ENCODE measurements at regions not wholly inside any gene's neighbourhood (a gene's known extent, or its start where the extent isn't known, plus 50 kb on each side); places are given as distances from the start of the nearest gene placed in this dataset.

DNA sequence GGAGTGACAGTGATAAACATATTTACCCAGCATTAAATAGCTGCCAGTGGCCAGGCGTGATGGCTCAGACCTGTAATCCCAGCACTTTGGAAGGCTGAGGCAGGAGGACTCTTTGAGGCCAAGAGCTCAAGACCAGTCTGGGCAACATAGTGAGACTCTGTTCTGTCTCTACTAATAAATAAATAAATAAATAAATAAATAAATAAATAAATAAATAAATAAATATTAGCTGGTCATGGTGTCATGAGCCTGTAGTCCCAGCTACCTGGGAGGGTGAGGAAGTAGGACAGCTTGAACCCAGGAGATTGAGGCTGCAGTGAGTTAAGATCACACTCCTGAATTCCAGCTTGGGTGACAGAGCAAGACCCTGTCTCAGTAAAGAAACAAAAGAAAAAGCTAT, 384.0 kb upstream of the ADARB2 start (continued):
- TF ChIP-seq ZFP3 (tag by site-specific recombination; IDR thresholded peaks at IDR 0.05; ENCODE audit: low read depth) (no peak), BCL11A (tag by site-specific recombination; IDR thresholded peaks at IDR 0.05; ENCODE audit: low read depth) (no peak), YY2 (tag by site-specific recombination; IDR thresholded peaks at IDR 0.05) (no peak), ZNF354C (tag by site-specific recombination; IDR thresholded peaks at IDR 0.05; ENCODE audit: borderline replicate concordance, low read depth) (no peak), ZNF302 (tag by site-specific recombination; IDR thresholded peaks at IDR 0.05; ENCODE audit: low read depth) (no peak), ZNF391 (tag by site-specific recombination; IDR thresholded peaks at IDR 0.05; ENCODE audit: borderline replicate concordance, low read depth) (no peak), ZNF560 (tag by site-specific recombination; IDR thresholded peaks at IDR 0.05; ENCODE audit: borderline replicate concordance) (0 out of 2 replicates have a peak, but pooled peaks have one; percentile 19)

DNA sequence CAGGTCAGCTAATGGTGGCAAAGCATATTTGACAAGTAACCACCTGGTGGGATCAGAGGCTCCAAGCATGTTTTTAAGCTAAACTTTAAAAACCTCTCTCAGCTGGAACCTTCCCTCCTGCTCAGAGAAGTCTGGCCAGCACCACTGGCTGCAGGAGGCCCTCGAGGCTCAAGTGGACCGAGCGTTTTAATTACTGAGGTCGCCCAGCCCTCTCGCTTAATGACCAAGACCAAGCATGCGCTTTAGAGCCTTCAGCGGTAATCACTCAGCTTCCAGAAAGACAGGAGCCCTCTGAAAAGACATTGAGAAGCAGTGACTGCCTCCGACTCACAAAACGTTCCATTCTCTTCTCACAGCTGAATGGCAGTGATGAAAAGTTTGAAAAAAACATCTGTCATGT, 383.4 kb upstream of the ADARB2 start:
- no peaks in the 10 kb centered on the region for H3K36me3 ChIP-seq (ENCODE audit: control insufficient read depth in 2 of 2, insufficient read depth in 1 of 2, low read length in 2 of 2)
- ChIA-PET CTCF (interaction anchor here (0.7 to 2.4 kb wide), 3 partner anchors 17 to 28 kb away, joined by 3 to 11 read pairs (median 3); no protein-coding TSS in a partner anchor), POLR2A (no interaction called here)
- no peaks in the 10 kb centered on the region for H3K4me1 ChIP-seq (ENCODE audit: control insufficient read depth, insufficient read depth, low read length)
- H3K27ac ChIP-seq (ENCODE audit: extremely low read depth, low read depth, low read length) = no peak overlapping the region
- TF ChIP-seq, protein P1, sequence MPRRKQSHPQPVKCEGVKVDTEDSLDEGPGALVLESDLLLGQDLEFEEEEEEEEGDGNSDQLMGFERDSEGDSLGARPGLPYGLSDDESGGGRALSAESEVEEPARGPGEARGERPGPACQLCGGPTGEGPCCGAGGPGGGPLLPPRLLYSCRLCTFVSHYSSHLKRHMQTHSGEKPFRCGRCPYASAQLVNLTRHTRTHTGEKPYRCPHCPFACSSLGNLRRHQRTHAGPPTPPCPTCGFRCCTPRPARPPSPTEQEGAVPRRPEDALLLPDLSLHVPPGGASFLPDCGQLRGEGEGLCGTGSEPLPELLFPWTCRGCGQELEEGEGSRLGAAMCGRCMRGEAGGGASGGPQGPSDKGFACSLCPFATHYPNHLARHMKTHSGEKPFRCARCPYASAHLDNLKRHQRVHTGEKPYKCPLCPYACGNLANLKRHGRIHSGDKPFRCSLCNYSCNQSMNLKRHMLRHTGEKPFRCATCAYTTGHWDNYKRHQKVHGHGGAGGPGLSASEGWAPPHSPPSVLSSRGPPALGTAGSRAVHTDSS (tag by site-specific recombination; IDR thresholded peaks at IDR 0.05) = no peak
- no peak for TF ChIP-seq ZNF501 (tag by site-specific recombination; IDR thresholded peaks at IDR 0.05)
- TF ChIP-seq, protein P2, sequence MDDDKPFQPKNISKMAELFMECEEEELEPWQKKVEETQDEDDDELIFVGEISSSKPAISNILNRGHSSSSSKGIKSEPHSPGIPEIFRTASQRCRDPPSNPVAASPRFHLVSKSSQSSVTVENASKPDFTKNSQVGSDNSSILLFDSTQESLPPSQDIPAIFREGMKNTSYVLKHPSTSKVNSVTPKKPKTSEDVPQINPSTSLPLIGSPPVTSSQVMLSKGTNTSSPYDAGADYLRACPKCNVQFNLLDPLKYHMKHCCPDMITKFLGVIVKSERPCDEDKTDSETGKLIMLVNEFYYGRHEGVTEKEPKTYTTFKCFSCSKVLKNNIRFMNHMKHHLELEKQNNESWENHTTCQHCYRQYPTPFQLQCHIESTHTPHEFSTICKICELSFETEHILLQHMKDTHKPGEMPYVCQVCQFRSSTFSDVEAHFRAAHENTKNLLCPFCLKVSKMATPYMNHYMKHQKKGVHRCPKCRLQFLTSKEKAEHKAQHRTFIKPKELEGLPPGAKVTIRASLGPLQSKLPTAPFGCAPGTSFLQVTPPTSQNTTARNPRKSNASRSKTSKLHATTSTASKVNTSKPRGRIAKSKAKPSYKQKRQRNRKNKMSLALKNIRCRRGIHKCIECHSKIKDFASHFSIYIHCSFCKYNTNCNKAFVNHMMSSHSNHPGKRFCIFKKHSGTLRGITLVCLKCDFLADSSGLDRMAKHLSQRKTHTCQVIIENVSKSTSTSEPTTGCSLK (tag by site-specific recombination; IDR thresholded peaks at IDR 0.05) = no peak
- H3K4me3 ChIP-seq (ENCODE audit: low read depth, low read length) = no peak overlapping the region
- H3K9me3 ChIP-seq (ENCODE audit: control insufficient read depth, insufficient read depth, low read depth, low read length) = no peaks in the 10 kb centered on the region

DNA sequence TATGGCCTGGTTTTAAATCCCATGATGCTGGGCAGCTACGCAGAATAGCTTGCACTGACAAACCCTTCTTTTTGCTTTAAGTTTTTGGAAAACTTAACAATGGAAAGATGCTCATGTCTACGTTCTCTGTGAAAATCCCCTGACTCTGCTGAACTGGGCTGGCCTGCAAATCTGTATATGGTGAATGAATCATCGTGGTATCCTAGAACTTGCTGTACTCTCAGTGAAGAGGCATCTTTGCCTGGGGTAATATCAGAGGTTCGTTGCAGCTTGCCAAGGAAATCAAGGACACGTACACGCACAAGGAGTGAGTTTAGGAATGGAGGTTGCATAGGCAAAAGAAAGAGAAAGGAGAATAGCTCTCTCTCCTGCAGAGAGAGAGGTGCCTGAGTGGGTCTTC, 382.0 kb upstream of the ADARB2 start:
- TF ChIP-seq OSR2 (tag by site-specific recombination; IDR thresholded peaks at IDR 0.05) = no peak
- TF ChIP-seq, protein P3, sequence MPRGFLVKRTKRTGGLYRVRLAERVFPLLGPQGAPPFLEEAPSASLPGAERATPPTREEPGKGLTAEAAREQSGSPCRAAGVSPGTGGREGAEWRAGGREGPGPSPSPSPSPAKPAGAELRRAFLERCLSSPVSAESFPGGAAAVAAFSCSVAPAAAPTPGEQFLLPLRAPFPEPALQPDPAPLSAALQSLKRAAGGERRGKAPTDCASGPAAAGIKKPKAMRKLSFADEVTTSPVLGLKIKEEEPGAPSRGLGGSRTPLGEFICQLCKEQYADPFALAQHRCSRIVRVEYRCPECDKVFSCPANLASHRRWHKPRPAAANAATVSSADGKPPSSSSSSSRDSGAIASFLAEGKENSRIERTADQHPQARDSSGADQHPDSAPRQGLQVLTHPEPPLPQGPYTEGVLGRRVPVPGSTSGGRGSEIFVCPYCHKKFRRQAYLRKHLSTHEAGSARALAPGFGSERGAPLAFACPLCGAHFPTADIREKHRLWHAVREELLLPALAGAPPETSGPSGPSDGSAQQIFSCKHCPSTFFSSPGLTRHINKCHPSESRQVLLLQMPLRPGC (tag by site-specific recombination; IDR thresholded peaks at IDR 0.05) = no peak
- TF ChIP-seq, protein P4, sequence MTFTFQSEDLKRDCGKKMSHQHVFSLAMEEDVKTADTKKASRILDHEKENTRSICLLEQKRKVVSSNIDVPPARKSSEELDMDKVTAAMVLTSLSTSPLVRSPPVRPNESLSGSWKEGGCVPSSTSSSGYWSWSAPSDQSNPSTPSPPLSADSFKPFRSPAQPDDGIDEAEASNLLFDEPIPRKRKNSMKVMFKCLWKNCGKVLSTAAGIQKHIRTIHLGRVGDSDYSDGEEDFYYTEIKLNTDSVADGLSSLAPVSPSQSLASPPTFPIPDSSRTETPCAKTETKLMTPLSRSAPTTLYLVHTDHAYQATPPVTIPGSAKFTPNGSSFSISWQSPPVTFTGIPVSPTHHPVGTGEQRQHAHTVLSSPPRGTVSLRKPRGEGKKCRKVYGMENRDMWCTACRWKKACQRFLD (tag by site-specific recombination; IDR thresholded peaks at IDR 0.05) = no peak
- TF ChIP-seq, protein P1 (tag by site-specific recombination; IDR thresholded peaks at IDR 0.05) = no peak
- TF ChIP-seq ZNF623 (tag by site-specific recombination; IDR thresholded peaks at IDR 0.05) = no peak
- no peak for TF ChIP-seq KLF1 (tag by site-specific recombination; IDR thresholded peaks at IDR 0.05)
- no peak for TF ChIP-seq ZNF416 (tag by site-specific recombination; IDR thresholded peaks at IDR 0.05)
- TF ChIP-seq, protein P5, sequence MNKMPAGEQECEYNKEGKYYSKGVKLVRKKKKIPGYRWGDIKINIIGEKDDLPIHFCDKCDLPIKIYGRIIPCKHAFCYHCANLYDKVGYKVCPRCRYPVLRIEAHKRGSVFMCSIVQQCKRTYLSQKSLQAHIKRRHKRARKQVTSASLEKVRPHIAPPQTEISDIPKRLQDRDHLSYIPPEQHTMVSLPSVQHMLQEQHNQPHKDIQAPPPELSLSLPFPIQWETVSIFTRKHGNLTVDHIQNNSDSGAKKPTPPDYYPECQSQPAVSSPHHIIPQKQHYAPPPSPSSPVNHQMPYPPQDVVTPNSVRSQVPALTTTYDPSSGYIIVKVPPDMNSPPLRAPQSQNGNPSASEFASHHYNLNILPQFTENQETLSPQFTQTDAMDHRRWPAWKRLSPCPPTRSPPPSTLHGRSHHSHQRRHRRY (tag by site-specific recombination; IDR thresholded peaks at IDR 0.05) = no peak
- TF ChIP-seq PRDM1 (tag by site-specific recombination; IDR thresholded peaks at IDR 0.05) = no peak
- Histone ChIP-seq H3K27ac (ENCODE audit: extremely low read depth, low read depth, low read length) (no peak overlapping the region), H3K36me3 (ENCODE audit: control insufficient read depth in 2 of 2, insufficient read depth in 1 of 2, low read length in 2 of 2) (no peaks in the 10 kb centered on the region), H3K4me1 (ENCODE audit: control insufficient read depth, insufficient read depth, low read length) (no peaks in the 10 kb centered on the region), H3K9me3 (ENCODE audit: control insufficient read depth, insufficient read depth, low read depth, low read length) (no peaks in the 10 kb centered on the region), H3K4me3 (ENCODE audit: low read depth, low read length) (no peak overlapping the region)
- ChIA-PET CTCF (interaction anchor here (1.4 kb wide), 1 partner anchor 19 kb away, joined by 3 read pairs; no protein-coding TSS in a partner anchor), POLR2A (no interaction called here)
